ENCODE measurements at regions not wholly inside any gene's neighbourhood (a gene's known extent, or its start where the extent isn't known, plus 50 kb on each side); places are given as distances from the start of the nearest gene placed in this dataset.

DNA sequence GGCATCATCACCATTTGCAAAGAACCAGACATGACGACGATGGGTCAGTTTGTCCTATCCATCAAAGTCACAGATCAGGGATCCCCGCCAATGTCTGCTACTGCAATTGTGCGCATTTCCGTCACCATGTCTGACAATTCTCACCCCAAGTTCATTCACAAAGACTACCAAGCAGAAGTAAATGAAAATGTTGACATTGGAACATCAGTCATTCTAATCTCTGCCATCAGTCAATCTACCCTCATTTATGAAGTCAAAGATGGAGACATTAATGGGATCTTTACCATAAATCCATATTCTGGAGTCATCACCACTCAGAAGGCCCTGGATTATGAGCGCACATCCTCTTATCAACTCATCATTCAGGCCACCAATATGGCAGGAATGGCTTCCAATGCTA, 171.6 kb upstream of the MTNR1B start:
- no peak for DNase-seq (ENCODE audit: low spot score)

GRCh38 chr11:92801685-92802084, 167.8 kb upstream of the MTNR1B start:
- no peak for DNase-seq (ENCODE audit: low spot score)

GRCh38 chr11:92802644-92803043, 166.8 kb upstream of the MTNR1B start:
- DNase-seq (ENCODE audit: low spot score): no peak

DNA sequence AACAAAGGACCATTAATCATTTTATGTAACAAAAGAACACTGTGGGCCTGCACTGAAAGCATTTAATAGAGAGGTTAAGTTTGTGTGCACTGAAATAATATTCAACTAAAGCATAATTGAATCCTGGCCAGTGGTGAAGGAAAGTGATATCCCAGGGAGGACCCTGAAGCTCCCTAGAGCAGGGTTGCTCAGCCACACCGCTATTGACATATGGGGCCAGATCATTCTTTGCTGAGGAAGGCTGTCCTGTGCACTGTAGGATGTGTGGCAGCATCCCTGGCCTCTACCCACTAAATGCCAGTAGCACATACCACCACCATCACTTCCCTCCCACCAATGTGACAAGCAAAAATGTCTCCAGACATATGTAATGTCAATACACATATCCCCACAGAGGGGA, 166.1 kb upstream of the MTNR1B start:
- DNase-seq (ENCODE audit: low spot score): no peak

DNA sequence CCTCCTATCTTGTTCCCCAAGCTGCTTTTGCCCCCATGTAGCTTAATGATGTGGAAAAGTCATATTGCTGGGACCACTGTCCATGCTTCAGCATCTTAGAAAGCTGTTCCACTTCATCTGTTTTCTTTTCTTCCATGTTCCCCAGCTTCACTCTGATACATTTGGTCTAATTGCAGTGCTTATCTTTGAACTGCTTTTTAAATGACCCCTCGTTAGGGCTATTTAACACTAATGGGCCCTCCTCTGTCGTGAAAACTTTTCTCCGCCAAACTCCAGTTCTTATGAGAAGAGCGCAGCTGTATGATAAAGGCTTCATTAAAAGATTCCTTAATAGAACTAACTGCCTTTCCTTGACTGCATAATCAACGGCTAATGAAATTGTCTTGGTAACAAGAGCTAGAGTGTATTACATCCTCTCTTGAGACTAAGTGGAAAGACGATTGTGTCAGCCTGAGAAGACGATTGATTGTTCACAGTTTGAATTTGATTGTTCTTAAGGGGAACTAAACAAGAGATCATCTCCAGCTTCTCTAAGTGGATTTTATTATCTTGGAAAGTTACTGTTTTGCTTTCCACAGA, 165.0 kb upstream of the MTNR1B start:
- no peak for DNase-seq (ENCODE audit: low spot score)

DNA sequence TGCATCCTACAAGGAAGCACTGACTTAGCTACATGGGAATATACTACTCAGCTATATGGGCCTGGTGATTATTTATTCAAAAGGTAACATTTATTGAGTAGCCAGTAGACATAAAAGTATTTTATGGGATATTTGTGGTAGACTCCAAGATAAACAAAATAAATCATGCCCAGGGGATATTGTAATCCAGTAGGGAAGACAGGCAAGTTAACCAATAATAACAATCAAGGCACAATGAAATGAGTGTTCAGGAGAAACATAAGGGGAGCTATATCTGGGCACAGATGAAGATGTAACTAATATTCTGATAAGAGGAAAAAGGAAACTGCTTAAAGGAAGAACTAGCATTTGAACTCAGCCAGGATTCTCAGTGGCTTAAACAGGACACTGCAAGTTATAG, 161.4 kb upstream of the MTNR1B start:
- DNase-seq (ENCODE audit: low spot score): no peak

DNA sequence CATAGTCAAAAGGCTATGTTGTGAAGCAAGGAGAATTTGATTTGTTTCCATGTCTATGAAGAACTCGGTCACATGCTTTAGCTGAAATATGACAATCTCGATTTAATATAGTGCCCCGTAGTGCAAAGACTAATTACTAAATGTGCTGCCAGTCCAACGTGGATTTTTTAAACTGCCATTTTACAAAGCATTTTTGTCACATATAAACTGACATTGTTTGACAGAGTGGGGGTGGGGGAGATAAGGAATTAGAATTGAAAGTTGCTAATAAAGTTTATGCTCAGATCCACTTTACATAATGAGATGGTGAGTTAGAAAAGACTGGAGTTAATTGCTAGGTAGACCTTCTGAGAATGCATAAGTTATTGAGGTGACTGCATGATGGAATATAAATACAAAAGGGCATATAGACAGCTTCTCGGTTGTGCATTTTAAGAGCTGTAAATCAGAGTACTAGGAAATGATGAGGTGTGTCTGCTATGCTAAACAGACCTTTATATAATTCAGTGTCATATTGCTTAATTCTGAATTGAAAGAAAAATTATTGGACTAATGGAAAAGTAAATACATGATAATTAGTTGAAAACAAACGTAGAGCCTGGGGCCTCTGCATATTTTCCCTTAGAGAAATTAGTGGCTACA, 158.9 kb upstream of the MTNR1B start:
- no peak for DNase-seq (ENCODE audit: low spot score)

DNA sequence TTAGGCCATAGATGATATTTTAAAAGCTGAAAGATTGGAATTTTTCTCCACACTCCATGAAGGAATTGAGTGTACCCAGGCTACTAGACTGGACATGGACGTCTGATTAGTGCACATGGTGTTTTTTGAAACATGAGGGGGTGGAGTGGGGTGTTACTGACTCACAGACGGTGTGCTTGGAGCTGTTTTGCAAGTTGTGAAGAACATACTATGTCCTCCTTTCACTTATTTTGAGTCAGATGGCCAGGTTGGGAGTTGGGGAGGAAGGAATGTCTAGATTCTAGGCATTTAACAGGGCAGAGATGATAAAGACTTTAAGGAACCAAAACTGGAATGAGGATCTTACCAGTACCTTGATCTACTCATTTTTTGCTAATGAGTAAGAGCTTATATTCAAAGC, 158.1 kb upstream of the MTNR1B start:
- no peak for DNase-seq (ENCODE audit: low spot score)

GRCh38 chr11:92812841-92813240, 156.6 kb upstream of the MTNR1B start:
- no peak for DNase-seq (ENCODE audit: low spot score)

DNA sequence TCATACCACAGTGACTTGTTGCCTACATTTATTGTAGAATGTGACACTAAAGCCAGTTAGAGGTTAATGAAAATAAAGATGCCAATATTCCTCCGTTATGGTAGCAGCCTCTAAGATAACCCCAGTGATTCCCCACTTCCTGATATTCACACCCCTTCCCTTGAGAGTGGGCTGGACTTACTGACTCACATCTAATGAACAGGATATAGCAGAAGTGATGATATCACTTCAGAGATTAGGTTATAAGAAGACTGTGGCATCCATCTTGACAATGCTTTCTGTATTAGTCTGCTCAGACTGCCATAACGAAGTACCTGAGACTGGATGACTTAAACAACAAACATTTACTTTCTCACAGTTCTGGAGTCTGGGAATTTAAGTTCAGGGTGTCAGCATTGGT, 149.6 kb upstream of the MTNR1B start:
- peak; percentile 10 for DNase-seq (ENCODE audit: low spot score)

GRCh38 chr11:92820860-92821259, 148.6 kb upstream of the MTNR1B start:
- DNase-seq (ENCODE audit: low spot score): no peak

- no peak for DNase-seq (ENCODE audit: low spot score)
Observed at GRCh38 chr11:92822410-92822809, 147.0 kb upstream of the MTNR1B start.

DNA sequence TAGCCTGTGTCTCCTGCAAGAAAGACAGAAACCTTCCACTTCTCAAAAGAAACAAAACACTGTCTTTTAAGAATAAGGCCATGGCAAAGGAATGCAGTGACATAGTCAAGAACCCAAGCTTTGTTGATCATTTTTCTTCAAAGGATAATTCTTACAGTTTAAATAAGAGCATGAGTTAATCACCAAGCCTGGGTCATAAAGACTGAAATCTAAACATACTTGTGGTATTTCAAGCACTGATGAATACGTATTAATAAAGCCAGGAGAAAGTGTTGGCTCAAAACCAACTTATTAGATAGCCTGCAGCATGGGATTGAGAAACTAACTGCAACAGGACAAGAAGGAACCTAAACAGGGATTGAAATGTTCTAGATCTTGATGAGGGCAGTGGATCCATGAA, 143.3 kb upstream of the MTNR1B start:
- DNase-seq (ENCODE audit: low spot score): peak; percentile 47

DNA sequence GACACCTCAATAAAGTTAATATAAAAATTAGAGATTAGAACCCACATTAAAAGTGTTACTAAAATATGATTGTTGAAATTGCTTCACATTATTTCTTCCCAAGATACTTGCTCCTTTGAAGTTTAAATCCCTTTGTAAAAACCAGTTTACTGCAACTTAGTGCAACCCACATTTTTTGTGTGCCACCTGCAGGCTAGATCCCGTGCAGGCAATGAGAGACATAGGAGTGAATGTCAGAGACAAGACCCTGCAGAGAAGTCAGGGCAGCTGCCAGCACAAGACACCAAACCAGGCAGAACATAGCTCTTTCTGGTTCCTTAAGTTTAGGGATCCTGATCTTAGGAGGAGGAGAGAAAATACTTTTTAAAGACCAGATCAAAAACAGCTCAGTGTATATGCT, 142.8 kb upstream of the MTNR1B start:
- DNase-seq (ENCODE audit: low spot score): no peak

DNA sequence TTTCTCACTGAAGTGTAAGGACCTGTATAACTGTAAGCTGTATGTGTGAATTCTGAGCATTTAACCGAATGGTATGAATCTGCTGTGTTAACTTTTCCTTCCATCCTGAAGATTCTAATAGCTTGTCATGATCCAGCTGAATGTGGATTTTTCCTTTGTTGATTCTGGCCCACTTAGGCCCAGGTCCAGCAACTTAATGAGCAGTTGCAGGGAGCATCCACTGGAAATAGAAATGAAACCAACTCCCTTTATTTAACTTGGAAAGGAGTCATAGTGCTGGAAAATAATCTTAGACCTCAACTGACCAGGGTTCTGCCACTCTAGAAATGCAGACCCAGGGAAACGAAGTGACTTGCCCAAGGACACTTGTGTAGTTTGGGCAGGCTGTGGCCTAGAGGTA, 142.3 kb upstream of the MTNR1B start:
- DNase-seq (ENCODE audit: low spot score): no peak

DNA sequence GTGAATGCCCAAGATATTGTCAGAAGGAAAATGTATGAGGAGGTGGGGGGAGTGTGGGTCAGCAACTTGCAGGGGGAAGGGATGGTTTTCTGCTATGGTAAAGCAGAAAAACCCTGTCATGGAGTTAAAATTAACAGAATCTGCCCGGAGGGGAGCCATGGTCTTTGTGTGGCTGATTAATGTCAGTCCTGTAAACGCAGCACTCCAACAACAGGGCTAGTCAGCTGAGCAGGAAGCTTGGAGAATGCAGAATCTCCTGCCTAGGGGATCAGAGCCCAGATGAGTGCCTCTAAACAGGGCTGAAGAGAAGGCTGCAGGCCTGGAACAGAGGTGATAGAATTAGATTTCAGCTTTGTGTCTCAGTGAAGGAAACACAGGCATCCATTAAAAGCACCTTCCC, 140.9 kb upstream of the MTNR1B start:
- DNase-seq (ENCODE audit: low spot score): no peak

DNA sequence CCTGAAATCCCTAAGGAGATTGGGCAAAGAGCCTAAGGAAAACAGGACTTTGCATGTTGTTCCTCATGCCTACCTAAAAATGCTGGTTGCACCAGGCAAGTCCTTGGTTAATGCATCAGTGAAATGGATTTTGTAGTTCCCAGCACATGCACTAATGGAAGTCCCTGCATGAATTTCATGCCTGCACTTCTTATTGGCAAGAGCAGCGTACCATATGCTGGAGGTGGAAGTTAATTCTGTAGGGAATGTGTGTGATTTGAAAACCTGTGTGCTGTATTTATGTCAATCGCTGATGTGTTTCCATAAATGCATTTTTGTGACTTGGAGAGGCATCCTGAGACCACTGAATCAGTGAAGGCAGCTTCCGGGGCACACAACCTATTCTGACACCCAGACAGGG, 140.3 kb upstream of the MTNR1B start:
- no peak for DNase-seq (ENCODE audit: low spot score)

GRCh38 chr11:92829671-92830070, 139.8 kb upstream of the MTNR1B start:
- DNase-seq (ENCODE audit: low spot score): no peak

DNA sequence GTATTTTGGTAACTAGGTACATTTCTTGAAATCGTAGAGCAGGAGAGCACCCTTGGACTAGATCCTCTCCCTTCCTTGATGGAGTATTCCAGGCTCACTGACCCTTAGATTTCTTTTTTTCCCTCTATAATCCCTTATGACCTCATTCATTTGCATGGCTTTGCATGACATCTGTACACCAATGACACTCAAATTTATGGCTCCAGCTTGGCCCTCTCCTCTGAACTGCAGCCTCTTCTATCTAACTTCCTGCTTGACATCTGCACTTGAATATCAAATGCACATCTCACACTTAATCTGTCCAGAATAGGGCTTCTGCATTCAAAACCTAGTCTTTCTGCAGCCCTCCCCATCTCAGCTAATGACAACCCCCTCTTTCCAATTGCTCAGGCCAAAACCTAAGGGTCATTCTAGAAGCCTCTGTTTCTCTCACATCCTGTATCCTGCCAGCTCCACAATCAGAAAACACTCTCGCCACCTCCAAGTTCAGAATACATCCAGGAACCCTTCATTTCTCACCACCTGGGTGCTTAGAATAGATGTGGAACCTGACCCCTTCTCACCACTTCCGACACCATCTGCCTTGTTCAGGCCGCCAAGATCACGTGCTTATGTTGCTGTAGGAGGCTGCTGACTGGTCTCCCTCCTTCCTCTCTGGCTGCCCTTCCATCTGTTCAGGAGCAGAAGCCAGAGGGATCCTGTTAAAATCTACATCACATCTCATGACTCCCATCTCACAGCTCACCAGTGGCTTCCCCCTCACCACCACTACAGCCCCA, 138.9 kb upstream of the MTNR1B start:
- no peak for DNase-seq (ENCODE audit: low spot score)

DNA sequence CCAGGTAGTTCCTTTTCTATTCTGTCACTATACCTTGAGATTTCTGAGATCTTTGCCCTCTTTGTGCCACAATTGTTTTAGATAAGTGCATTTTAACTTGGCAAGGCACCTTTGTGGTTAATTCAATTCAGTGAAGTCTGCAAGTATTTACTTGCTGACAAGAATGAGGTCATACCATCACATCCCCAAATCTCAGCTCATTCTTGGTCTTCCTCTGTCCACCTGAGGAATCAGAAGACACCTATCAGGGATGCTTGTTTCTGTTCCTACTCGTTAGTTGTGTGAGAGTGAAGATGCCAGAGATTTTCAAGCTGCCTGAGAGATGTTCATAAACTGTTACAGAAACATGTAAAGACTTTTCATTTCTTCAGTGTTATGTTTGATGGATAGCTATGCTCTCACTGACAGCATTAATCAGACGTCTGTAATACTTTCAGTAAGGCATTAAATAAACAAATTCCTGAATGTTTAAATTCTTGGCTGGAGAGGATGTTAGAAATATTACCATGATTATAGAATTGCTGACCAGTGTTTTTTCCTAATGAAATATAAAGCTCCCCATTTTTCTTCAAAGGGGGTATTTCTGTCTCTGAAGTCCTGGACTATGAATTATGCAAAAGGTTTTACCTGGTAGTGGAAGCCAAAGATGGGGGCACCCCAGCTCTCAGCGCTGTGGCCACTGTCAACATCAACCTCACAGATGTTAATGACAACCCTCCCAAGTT, 135.0 kb upstream of the MTNR1B start:
- DNase-seq (ENCODE audit: low spot score): no peak

DNA sequence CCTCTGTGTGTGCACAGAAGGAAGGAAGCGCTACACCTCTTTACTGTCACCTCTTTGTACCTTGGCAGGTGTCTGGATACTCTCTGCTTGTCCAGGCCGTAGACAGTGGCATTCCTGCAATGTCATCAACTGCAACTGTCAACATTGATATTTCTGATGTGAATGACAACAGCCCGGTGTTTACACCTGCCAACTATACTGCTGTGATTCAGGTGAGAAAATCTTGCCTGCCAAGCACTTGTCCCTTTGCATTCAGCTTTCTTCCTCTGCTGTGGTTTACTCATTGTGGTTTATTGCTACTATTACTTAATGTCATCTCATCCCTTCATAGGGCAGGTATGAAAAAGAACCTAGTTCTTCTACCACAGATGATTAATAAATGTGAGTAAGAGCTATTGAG, 131.9 kb upstream of the MTNR1B start:
- DNase-seq (ENCODE audit: low spot score): peak; percentile 69

DNA sequence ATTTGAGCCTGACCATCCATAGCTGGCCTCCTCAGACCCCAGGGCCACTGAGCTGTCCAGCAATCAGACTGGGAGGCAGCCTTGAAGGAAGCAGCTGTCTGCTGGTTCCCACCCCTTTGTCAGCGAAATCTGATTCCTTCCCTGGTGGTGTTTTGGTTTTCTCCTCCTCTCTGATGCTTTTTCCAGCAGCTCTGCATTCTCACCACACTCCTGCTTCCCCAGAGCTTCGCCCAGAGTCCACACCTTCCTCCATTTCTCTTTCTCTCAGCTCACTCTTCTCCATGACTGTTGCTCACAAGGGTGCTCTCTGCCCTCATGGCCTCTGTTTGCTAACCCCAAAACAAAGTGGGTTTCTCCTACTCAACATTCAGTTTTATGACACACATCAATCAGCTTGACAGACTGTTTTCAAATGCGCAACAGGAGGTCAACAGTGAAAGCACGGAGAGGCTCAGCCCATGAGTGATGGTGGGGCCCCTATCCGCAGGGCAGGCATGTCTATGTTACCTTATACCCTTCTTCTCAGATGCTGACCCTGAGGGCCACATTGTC, 130.6 kb upstream of the MTNR1B start:
- no peak for DNase-seq (ENCODE audit: low spot score)

- DNase-seq (ENCODE audit: low spot score): no peak
Observed at GRCh38 chr11:92839450-92839849, 130.0 kb upstream of the MTNR1B start.
